Endothelial cell of umbilical vein (primary cell): ENCODE measurements at regions not wholly inside any gene's neighbourhood (a gene's known extent, or its start where the extent isn't known, plus 50 kb on each side); places are given as distances from the start of the nearest gene placed in this dataset.

ENCODE experiments used
- BruUV-seq: library from RNA; stranded (reverse); fragments of 400-500 nt; replicated peaks from 2 replicates; lab custom pipeline; 2021; lab: Mats Ljungman, UMichigan
- CTCF ChIA-PET: fragments of 300-600, 350-600 bp; sonication (Branson Sonifier 250); formaldehyde crosslinking; loops from one replicate; lab custom pipeline; 2021; ENCODE audit warnings: antibody characterized with exemption, inconsistent platforms; lab: Charles Lee
- POLR2A ChIA-PET: fragments of 300-600, 350-600 bp; sonication (Branson Sonifier 250); formaldehyde crosslinking; loops from one replicate; lab custom pipeline; 2021; ENCODE audit warnings: antibody characterized with exemption, inconsistent platforms; lab: Charles Lee
- DNase-seq: peaks from one replicate; pipeline ENCODE4 v3.0.0-alpha.2; 2011; ENCODE audit warnings: low read depth, low spot score
- FAIRE-seq: peaks from 2 replicates; lab custom pipeline; 2011; peaks lifted over from hg19 to GRCh38; lab: Jason Lieb, UNC
- H2AFZ ChIP-seq: 2 replicates; pipeline ENCODE4 v1.6.0; 2012; ENCODE audit warnings: low read depth, low read length, control low read depth, inconsistent platforms
- H3K27ac ChIP-seq: 2 replicates; pipeline ENCODE4 v1.5.1; 2011; ENCODE audit warnings: low read depth, mild to moderate bottlenecking, control low read depth, low read length, moderate library complexity; ENCODE audit not compliant: insufficient read depth
- H3K27me3 ChIP-seq, 2 experiments: 2 replicates each; pipeline versions ENCODE4 v1.6.0 to v1.6.1; 2011; ENCODE audit warnings: low read length in 2 of 2, mixed read lengths in 1 of 2; ENCODE audit not compliant: control insufficient read depth in 2 of 2, insufficient read depth in 2 of 2
- H3K36me3 ChIP-seq, 2 experiments: 2 replicates in 1 of 2; 3 replicates in 1 of 2; pipeline ENCODE4 v1.5.1; 2011; ENCODE audit warnings: low read length in 2 of 2, mild to moderate bottlenecking in 1 of 2, moderate library complexity in 1 of 2; ENCODE audit not compliant: control insufficient read depth in 2 of 2, insufficient read depth in 2 of 2; ENCODE audit errors: extremely low read depth in 1 of 2
- H3K4me1 ChIP-seq: 3 replicates; pipeline ENCODE4 v1.5.1; 2011; ENCODE audit warnings: mild to moderate bottlenecking, low read length; ENCODE audit not compliant: control insufficient read depth, insufficient read depth; ENCODE audit errors: extremely low read depth
- H3K4me2 ChIP-seq: 2 replicates; pipeline ENCODE4 v1.6.1; 2011; ENCODE audit warnings: low read length, control low read depth, mixed read lengths; ENCODE audit not compliant: insufficient read depth
- H3K4me3 ChIP-seq, 3 experiments: fragments of 200-600 bp in 1 of 3; sonication (generic), shearing (Covaris generic) in 1 of 3; replicated peaks in 1 of 3; 2 replicates each; pipeline ENCODE4 v1.5.1; 2011 to 2016; ENCODE audit warnings: control low read depth in 3 of 3, low read length in 3 of 3, mild to moderate bottlenecking in 2 of 3, inconsistent platforms in 1 of 3, low read depth in 1 of 3, moderate library complexity in 1 of 3; ENCODE audit not compliant: insufficient read depth in 1 of 3
- H3K79me2 ChIP-seq: 2 replicates; pipeline ENCODE4 v1.6.0; 2012; ENCODE audit warnings: low read length, inconsistent platforms; ENCODE audit not compliant: control insufficient read depth, insufficient read depth
- H3K9ac ChIP-seq: replicated peaks from 2 replicates; pipeline ENCODE3; 2011; ENCODE audit warnings: low read length, control low read depth; ENCODE audit not compliant: insufficient read depth; ENCODE audit errors: extremely low read depth
- H3K9me1 ChIP-seq: replicated peaks from 3 replicates; pipeline ENCODE4 v1.6.0; 2011; ENCODE audit warnings: mild to moderate bottlenecking, low read length; ENCODE audit not compliant: control insufficient read depth, insufficient read depth; ENCODE audit errors: extremely low read depth
- H3K9me3 ChIP-seq: replicated peaks from 2 replicates; pipeline ENCODE4 v1.5.1; 2012; ENCODE audit warnings: low read length, inconsistent platforms; ENCODE audit not compliant: control insufficient read depth, insufficient read depth
- H4K20me1 ChIP-seq: replicated peaks from 2 replicates; pipeline ENCODE3; 2011; ENCODE audit warnings: mild to moderate bottlenecking, low read length; ENCODE audit not compliant: control insufficient read depth, insufficient read depth; ENCODE audit errors: extremely low read depth
- EZH2 ChIP-seq: IDR thresholded peaks from 2 replicates; pipeline ENCODE4 v1.6.1; 2012; ENCODE audit warnings: borderline replicate concordance, low read depth, mild to moderate bottlenecking, moderate library complexity, low read length, inconsistent platforms; ENCODE audit not compliant: severe bottlenecking
- FOS ChIP-seq: IDR thresholded peaks from 2 replicates; pipeline ENCODE4 v1.6.1; 2011; ENCODE audit warnings: mild to moderate bottlenecking, low read length, moderate library complexity, borderline replicate concordance; ENCODE audit not compliant: insufficient read depth
- GATA2 ChIP-seq: IDR thresholded peaks from 2 replicates; pipeline ENCODE4 v1.7.0; 2011; ENCODE audit warnings: low read depth, mild to moderate bottlenecking, moderate library complexity, mixed read lengths, low read length; ENCODE audit not compliant: insufficient read length, insufficient read depth
- JUN ChIP-seq: IDR thresholded peaks from 2 replicates; pipeline ENCODE4 v1.6.1; 2011; ENCODE audit warnings: borderline replicate concordance, low read depth; ENCODE audit not compliant: insufficient read length, insufficient read depth
- MYC ChIP-seq: IDR thresholded peaks from one replicate; pipeline ENCODE4 v1.6.1; 2011; ENCODE audit warnings: mild to moderate bottlenecking, low read depth, low read length
- POLR2A ChIP-seq: IDR thresholded peaks from 2 replicates; pipeline ENCODE4 v1.6.1; 2012; ENCODE audit warnings: low read depth, mild to moderate bottlenecking, control low read depth, low read length
- POLR2AphosphoS5 ChIP-seq: IDR thresholded peaks from 2 replicates; pipeline ENCODE4 v1.6.1; 2012; ENCODE audit warnings: low read depth, mild to moderate bottlenecking, control low read depth, low read length, moderate library complexity; ENCODE audit not compliant: insufficient read depth
- dilution Hi-C: fragments of 300-500 bp; cut with MboI; formaldehyde crosslinking; loops from one replicate; pipeline ENCODE4 v1.15.0; 2019; ENCODE audit warnings: low sequenced_read_pairs; ENCODE audit not compliant: extremely low pct_ligation_motif_present
- intact Hi-C: fragments of 100-400 bp; cut with micrococcal nuclease; formaldehyde crosslinking; loops from one replicate; pipeline ENCODE4 v1.10.0; 2022
- TF ChIP-seq, protein P1 (sequence below), 2 donors: IDR thresholded peaks; 1 replicate in 1 of 2; 2 replicates in 1 of 2; pipeline ENCODE4 v1.5.1; 2011; ENCODE audit warnings: low read length in 2 of 2, mild to moderate bottlenecking in 2 of 2, moderate library complexity in 2 of 2, control low read depth in 1 of 2, inconsistent platforms in 1 of 2, low read depth in 1 of 2; ENCODE audit not compliant: insufficient read depth in 1 of 2; ENCODE audit errors: extremely low read depth in 1 of 2
- TF ChIP-seq, protein P2 (sequence below): IDR thresholded peaks from 2 replicates; pipeline ENCODE4 v1.6.1; 2011; ENCODE audit not compliant: insufficient read depth, insufficient read length

DNA sequence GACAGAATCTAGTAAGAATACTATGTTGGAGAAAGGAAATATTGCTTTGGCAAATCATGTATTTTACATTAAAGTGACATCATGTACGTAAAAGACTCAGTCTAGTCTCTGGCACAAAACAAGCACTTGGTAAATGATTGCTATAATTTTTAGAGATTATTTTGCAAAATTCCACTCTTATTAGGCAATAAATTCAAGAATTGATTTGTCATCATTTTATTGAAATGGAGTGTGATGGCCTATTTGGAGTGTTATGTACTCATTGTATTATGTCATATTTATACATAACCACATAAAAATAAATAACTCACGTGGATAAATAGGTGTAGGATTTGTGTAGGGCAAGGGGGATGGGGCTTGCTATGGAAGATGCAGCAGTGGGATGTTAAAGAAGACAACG, 70.0 kb upstream of the FYN start:
- TF ChIP-seq GATA2 (no peak), FOS (no peak)
- TF ChIP-seq, protein P1, sequence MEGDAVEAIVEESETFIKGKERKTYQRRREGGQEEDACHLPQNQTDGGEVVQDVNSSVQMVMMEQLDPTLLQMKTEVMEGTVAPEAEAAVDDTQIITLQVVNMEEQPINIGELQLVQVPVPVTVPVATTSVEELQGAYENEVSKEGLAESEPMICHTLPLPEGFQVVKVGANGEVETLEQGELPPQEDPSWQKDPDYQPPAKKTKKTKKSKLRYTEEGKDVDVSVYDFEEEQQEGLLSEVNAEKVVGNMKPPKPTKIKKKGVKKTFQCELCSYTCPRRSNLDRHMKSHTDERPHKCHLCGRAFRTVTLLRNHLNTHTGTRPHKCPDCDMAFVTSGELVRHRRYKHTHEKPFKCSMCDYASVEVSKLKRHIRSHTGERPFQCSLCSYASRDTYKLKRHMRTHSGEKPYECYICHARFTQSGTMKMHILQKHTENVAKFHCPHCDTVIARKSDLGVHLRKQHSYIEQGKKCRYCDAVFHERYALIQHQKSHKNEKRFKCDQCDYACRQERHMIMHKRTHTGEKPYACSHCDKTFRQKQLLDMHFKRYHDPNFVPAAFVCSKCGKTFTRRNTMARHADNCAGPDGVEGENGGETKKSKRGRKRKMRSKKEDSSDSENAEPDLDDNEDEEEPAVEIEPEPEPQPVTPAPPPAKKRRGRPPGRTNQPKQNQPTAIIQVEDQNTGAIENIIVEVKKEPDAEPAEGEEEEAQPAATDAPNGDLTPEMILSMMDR (IDR thresholded peaks at IDR 0.05; ENCODE audit: extremely low read depth in 1 of 2, insufficient read depth in 1 of 2, low read depth in 1 of 2, low read length in 2 of 2), result no peak
- H4K20me1 ChIP-seq, result no peaks in the 10 kb centered on the region
- ChIA-PET POLR2A (interaction anchor here (1.0 kb wide), 1 partner anchor 23 kb away, joined by 3 read pairs; no protein-coding TSS in a partner anchor), CTCF (interaction anchor here (1.9 kb wide), 1 partner anchor 16 kb away, joined by 6 read pairs; no protein-coding TSS in a partner anchor)
- intact Hi-C loops, result no loop called here
- no peaks in the 10 kb centered on the region for H3K36me3 ChIP-seq
- H3K4me2 ChIP-seq, result no peak overlapping the region
- no peaks in the 10 kb centered on the region for H3K9me3 ChIP-seq
- DNase-seq (no peak), FAIRE-seq (no peak)
- H3K27ac ChIP-seq, result no peak overlapping the region
- no peaks in the 10 kb centered on the region for H3K79me2 ChIP-seq
- BruUV-seq, result no TSS peak
- H3K4me3 ChIP-seq, result no peak overlapping the region
- H3K27me3 ChIP-seq, result no peaks in the 10 kb centered on the region
- dilution Hi-C loops, result no loop called here
- peaks cover 6% of the 10 kb centered on the region for H3K4me1 ChIP-seq
- H2AFZ ChIP-seq, result no peak overlapping the region
- H3K9ac ChIP-seq, result no peak overlapping the region
- H3K9me1 ChIP-seq, result no peaks in the 10 kb centered on the region

DNA sequence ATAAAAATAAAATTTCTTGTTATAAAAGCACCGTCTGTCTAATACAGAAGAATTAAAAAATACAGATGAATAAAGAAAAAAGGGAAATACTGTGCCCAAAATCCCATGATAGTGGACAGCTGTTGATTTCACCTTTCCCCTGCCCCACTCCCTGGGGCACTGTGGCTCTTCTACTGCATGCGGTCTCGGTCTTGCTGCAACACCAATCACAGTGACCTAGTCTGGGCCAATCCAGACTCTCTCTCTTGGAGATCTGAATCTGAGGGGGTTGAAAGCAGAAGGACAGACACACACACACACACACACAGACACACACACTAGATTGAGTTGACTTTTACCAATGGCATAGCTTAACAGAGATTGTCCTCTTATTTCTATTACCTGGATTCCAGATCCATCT, 70.5 kb upstream of the FYN start:
- CTCF ChIA-PET, result interaction anchor here (1.9 kb wide), 1 partner anchor 15 kb away, joined by 6 read pairs; no protein-coding TSS in a partner anchor
- TF ChIP-seq MYC (no peak), EZH2 (no peak), POLR2AphosphoS5 (no peak), GATA2 (no peak), FOS (no peak), POLR2A (no peak), JUN (no peak)
- TF ChIP-seq, protein P2, sequence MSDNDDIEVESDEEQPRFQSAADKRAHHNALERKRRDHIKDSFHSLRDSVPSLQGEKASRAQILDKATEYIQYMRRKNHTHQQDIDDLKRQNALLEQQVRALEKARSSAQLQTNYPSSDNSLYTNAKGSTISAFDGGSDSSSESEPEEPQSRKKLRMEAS, result no peak
- TF ChIP-seq, protein P1 (IDR thresholded peaks at IDR 0.05; ENCODE audit: extremely low read depth in 1 of 2, insufficient read depth in 1 of 2, low read depth in 1 of 2, low read length in 2 of 2), result no peak
- dilution Hi-C loops (no loop called here), intact Hi-C loops (no loop called here)
- no peaks in the 10 kb centered on the region for H3K36me3 ChIP-seq
- no peak for FAIRE-seq
- H3K4me3 ChIP-seq, result no peak overlapping the region
- peaks cover 4% of the 10 kb centered on the region for H3K4me1 ChIP-seq
- no peak overlapping the region for H2AFZ ChIP-seq
- no peaks in the 10 kb centered on the region for H3K9me1 ChIP-seq
- no peak overlapping the region for H3K27ac ChIP-seq
- DNase-seq, result no peak
- no peaks in the 10 kb centered on the region for H3K9me3 ChIP-seq
- H4K20me1 ChIP-seq, result no peaks in the 10 kb centered on the region
- H3K4me2 ChIP-seq, result no peak overlapping the region
- no peaks in the 10 kb centered on the region for H3K27me3 ChIP-seq
- BruUV-seq, result no TSS peak
- no peak overlapping the region for H3K9ac ChIP-seq
- POLR2A ChIA-PET, result no interaction called here
- H3K79me2 ChIP-seq, result no peaks in the 10 kb centered on the region
